ENCODE measurements at regions not wholly inside any gene's neighbourhood (a gene's known extent, or its start where the extent isn't known, plus 50 kb on each side); places are given as distances from the start of the nearest gene placed in this dataset.

DNA sequence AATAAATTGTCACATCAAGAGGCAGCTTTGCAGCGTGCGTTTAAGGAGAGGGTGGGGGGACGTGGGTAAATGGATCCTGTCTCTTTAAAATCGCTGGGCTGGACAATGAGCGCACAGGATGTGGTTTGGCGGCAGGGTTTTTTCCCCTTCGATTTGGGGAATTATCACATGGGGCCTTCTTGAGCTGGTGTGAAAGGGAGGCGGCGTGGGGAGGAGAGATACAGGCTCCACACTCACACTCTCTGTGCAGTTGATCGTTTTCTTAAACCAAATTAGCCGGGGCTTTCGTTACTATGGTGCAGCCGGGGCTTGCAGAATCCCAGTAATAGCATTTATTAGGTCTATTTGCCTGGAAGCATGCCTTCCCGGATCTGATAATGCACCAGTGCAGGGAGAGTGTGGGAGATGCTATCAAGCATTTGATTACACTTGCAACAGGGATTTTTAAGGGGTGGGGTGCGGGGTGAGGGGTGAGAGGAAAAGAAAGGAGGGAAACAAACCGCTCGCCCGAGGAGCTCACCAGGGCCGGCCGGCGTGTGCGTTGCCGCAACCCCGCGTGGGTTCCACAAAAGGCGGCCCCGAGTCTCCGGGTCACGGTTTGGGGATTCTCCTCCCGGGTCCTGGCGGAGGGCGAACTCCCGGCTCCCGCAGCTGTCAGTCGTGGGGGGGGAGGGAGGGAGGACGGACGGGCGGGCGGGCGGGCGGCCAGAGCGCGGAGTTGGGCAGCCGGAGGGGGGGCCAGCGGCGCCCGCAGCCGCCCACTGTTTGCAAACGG, 58.8 kb upstream of the GSE1 start:
- TF ChIP-seq, protein P1, sequence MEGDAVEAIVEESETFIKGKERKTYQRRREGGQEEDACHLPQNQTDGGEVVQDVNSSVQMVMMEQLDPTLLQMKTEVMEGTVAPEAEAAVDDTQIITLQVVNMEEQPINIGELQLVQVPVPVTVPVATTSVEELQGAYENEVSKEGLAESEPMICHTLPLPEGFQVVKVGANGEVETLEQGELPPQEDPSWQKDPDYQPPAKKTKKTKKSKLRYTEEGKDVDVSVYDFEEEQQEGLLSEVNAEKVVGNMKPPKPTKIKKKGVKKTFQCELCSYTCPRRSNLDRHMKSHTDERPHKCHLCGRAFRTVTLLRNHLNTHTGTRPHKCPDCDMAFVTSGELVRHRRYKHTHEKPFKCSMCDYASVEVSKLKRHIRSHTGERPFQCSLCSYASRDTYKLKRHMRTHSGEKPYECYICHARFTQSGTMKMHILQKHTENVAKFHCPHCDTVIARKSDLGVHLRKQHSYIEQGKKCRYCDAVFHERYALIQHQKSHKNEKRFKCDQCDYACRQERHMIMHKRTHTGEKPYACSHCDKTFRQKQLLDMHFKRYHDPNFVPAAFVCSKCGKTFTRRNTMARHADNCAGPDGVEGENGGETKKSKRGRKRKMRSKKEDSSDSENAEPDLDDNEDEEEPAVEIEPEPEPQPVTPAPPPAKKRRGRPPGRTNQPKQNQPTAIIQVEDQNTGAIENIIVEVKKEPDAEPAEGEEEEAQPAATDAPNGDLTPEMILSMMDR (IDR thresholded peaks at IDR 0.05), result no peak
- peak in 2 of 3 donors; percentile 35 to 40 for TF ChIP-seq POLR2A (IDR thresholded peaks at IDR 0.05)

Measured in body of pancreas (tissue), 4 donors.